ENCODE measurements at regions not wholly inside any gene's neighbourhood (a gene's known extent, or its start where the extent isn't known, plus 50 kb on each side); places are given as distances from the start of the nearest gene placed in this dataset.
"Not testable (repeated sequence)": the region's sequence is repeated elsewhere in the genome, so short reads cannot be mapped to it uniquely, and the experiment has no call there.

DNA sequence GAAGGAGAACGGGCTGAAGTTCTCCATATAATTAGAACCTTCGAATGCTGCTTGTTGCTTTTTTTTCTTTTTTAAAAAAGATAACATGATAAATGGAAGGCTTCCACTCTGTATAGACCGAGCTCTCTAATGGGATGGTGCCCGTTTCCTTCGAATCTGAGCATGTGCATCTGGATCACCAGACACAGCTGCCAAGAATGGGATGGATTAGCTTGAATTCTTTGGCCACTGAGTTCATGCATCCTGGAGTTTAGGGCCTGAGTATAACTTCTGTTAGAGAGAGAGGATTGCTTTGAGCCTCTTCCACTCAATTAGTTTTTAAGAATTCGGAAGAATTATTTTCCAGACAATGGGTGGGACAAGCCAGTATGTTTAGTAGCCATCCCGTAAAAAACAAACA is 93.7 kb upstream of the GDNF start:
- Histone ChIP-seq H3K4me3 (no peak overlapping the region), H3K9ac (no peak overlapping the region), H3K4me1 (no peaks in the 10 kb centered on the region), H3K9me3 (no peaks in the 10 kb centered on the region), H3K27ac (no peak overlapping the region), H3K27me3 (no peaks in the 10 kb centered on the region), H3K4me2 (no peak overlapping the region), H4K20me1 (no peaks in the 10 kb centered on the region), H3K36me3 (no peaks in the 10 kb centered on the region)
- TF ChIP-seq Cebpa-rat (IDR thresholded peaks at IDR 0.05), result no peak

DNA sequence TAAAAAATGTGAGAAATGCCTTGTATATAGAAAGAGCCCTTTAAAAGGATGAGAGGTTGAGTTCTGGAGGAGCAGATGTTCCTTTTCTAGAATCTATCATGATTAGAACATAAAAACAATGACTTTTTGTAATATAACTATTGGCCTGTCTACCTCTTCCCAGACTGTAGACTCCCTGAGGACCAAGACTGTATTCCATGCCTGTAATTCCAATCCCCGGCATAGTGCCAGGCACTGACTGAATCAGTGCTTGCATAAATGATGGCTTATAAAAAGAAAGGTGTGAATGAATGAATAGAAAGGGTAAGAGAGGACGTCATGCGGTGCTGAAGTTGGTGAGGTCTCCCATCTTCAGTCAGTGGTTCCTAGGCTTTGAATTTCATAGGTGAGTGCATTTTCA is 92.6 kb upstream of the GDNF start:
- H3K36me3 ChIP-seq, result no peaks in the 10 kb centered on the region
- no peak overlapping the region for H3K4me3 ChIP-seq
- no peak for TF ChIP-seq Cebpa-rat (IDR thresholded peaks at IDR 0.05)
- H3K4me1 ChIP-seq, result peaks cover under 1% of the 10 kb centered on the region
- H4K20me1 ChIP-seq, result no peaks in the 10 kb centered on the region
- no peaks in the 10 kb centered on the region for H3K27me3 ChIP-seq
- no peak overlapping the region for H3K4me2 ChIP-seq
- H3K27ac ChIP-seq, result no peak overlapping the region
- H3K9ac ChIP-seq, result no peak overlapping the region
- no peaks in the 10 kb centered on the region for H3K9me3 ChIP-seq

DNA sequence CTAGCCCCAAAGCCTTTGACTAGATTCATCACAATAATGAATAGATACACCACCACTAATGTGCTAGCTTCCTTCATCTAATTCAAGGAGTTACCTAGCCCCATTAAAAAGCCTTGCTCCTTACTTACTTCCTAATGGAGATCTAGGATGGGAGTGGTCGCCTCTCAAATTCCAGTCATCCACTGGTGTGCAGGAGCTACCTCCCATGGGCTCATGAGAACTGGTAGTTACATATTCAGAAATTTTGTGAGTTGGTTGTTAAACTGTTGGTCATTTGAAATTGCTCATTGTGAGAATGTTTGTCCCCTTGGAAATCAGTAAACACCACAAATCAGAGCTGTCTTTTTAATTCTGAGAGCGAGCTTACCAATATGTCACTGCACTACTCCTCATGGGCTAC is 91.7 kb upstream of the GDNF start:
- H3K4me2 ChIP-seq, result no peak overlapping the region
- no peaks in the 10 kb centered on the region for H3K9me3 ChIP-seq
- no peaks in the 10 kb centered on the region for H3K36me3 ChIP-seq
- H3K27ac ChIP-seq, result no peak overlapping the region
- no peaks in the 10 kb centered on the region for H3K27me3 ChIP-seq
- peaks cover 9% of the 10 kb centered on the region for H3K4me1 ChIP-seq
- no peak overlapping the region for H3K9ac ChIP-seq
- no peak overlapping the region for H3K4me3 ChIP-seq
- no peak for TF ChIP-seq Cebpa-rat (IDR thresholded peaks at IDR 0.05)
- H4K20me1 ChIP-seq, result no peaks in the 10 kb centered on the region

DNA sequence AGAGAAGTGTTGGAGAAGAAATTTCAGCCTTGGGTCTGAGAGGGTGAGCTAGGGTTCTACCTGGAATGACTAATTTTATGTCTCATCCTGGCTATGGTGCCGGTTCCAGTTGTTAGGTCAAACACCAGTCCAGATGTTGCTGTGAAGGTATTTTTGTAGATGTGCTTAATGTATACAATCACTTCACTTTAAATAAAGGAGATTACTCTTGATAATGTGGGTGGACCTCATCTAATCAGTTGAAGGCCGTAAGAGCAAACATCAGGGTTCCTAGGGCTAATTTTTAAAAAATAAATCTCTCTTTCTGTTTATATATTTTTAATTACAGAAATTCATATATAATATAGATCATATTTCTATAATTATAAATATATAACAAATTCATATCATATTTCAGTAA is 90.5 kb upstream of the GDNF start:
- H3K27ac ChIP-seq, result no peak overlapping the region
- no peaks in the 10 kb centered on the region for H3K27me3 ChIP-seq
- H3K4me3 ChIP-seq, result no peak overlapping the region
- no peaks in the 10 kb centered on the region for H3K9me3 ChIP-seq
- H3K4me2 ChIP-seq, result no peak overlapping the region
- H3K36me3 ChIP-seq, result no peaks in the 10 kb centered on the region
- no peak for TF ChIP-seq Cebpa-rat (IDR thresholded peaks at IDR 0.05)
- peaks cover 9% of the 10 kb centered on the region for H3K4me1 ChIP-seq
- H3K9ac ChIP-seq, result no peak overlapping the region
- H4K20me1 ChIP-seq, result no peaks in the 10 kb centered on the region

DNA sequence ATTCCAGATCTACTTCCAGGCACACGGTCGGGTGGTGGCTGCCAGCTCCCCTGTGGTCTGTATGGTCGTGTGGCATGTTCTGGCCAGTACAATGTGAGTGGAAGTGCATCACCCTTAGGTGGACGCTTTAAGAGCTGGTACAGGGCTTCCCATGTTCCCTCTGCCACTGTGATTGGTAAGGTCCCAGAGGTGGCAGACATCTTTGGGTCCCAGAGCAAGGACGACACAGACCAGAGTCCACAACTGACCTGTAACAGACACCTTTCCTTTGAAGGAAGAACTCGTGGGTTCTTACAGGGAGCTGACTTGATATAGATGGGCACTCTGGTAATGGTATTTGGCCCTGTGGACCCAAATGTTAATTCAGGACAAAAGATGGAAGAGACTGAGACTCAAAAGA is 90.0 kb upstream of the GDNF start:
- Histone ChIP-seq H3K4me1 (peaks cover 9% of the 10 kb centered on the region), H3K36me3 (no peaks in the 10 kb centered on the region), H3K9me3 (no peaks in the 10 kb centered on the region), H3K4me2 (no peak overlapping the region), H3K27me3 (no peaks in the 10 kb centered on the region), H3K27ac (no peak overlapping the region), H4K20me1 (no peaks in the 10 kb centered on the region), H3K4me3 (no peak overlapping the region), H3K9ac (no peak overlapping the region)
- TF ChIP-seq Cebpa-rat (IDR thresholded peaks at IDR 0.05), result no peak

DNA sequence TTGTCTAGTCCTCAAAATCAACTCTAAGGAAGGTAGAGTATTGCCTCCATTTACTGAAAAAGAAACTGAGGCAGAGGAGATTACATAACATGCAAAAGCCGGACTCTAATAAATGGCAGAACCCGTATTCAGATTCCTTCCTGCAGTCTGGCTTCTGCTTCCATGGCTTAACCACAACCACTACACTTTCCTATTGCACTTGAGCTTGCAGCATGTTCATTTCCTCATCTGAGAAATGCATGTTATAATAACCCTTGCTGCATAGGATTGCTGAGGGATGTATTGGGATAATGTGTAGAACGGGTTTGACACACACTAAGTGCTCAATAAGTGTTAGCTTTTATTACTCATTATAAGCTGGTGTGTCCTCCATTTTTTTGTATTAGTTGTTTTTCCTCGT is 87.9 kb upstream of the GDNF start:
- H3K27me3 ChIP-seq, H3K27ac ChIP-seq, H3K4me2 ChIP-seq, H3K36me3 ChIP-seq, H4K20me1 ChIP-seq, H3K9ac ChIP-seq, H3K4me3 ChIP-seq, H3K9me3 ChIP-seq, H3K4me1 ChIP-seq: not testable (repeated sequence)

DNA sequence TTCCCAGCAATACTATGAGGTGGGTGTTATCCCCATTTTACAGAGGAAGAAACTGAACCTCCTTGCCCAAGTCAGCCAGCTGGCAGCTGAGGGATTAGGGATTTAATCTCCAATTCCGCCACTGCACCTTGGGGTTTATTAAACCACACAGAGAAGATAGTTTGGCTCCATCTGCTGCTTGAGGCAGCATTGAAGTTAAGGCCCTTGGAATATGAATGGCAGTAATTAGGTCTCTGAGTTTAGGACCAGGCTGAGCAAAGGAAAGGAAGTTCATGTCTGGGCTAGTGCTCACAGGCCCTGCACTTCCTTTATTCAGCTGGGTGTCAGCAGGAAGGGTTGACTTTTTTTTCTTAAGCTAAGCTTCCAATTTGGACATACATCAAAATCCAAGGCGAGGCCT is 86.9 kb upstream of the GDNF start:
- Histone ChIP-seq H3K36me3 (no peaks in the 10 kb centered on the region), H4K20me1 (no peaks in the 10 kb centered on the region), H3K9ac (no peak overlapping the region), H3K27ac (no peak overlapping the region), H3K9me3 (no peaks in the 10 kb centered on the region), H3K4me1 (peaks cover 9% of the 10 kb centered on the region), H3K4me3 (no peak overlapping the region), H3K27me3 (no peaks in the 10 kb centered on the region), H3K4me2 (peak overlapping the region; percentile 19)
- TF ChIP-seq Cebpa-rat (IDR thresholded peaks at IDR 0.05), result no peak

DNA sequence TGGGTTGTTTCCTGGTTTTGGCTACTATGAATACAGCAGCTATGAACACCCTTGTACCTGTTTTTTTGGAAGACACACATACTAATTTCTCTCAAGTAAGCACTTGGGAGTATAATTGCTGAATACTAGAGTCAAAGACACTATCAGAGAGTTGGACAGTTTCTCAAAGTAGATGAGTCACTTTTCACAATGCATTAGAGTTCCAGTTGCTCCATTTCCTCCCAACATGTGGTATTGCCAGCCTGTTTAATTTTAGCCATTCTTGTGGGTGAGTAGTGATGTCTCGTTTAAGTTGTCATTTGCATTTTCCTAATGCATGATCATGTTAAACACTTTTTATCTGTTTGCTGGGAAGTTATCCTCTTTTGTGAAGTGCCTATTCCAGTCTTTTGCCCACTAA is 81.6 kb upstream of the GDNF start:
- H3K27me3 ChIP-seq, result no peaks in the 10 kb centered on the region
- H3K9ac ChIP-seq, result no peak overlapping the region
- no peaks in the 10 kb centered on the region for H3K9me3 ChIP-seq
- no peak overlapping the region for H3K4me3 ChIP-seq
- no peaks in the 10 kb centered on the region for H3K4me1 ChIP-seq
- no peak overlapping the region for H3K4me2 ChIP-seq
- no peaks in the 10 kb centered on the region for H4K20me1 ChIP-seq
- no peaks in the 10 kb centered on the region for H3K36me3 ChIP-seq
- TF ChIP-seq Cebpa-rat (IDR thresholded peaks at IDR 0.05), result no peak
- H3K27ac ChIP-seq, result no peak overlapping the region

DNA sequence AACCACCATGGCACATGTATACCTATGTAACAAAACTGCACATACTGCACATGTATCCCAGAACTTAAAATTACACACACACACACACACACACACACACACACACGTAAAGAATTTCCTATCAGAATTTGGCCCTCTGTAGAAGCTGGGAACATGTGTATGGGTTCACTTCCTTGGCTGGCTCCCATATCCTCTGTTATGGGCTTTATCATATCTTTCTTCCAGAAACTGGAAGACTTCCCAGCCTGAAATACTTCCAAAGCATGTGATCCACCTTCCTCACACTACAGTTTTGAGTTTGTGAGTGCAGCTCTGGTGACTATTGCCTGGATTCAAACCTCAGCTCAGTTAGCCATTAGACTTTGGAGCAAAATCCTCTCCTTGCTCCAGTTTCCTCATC is 78.6 kb upstream of the GDNF start:
- H3K27ac ChIP-seq, result no peak overlapping the region
- no peaks in the 10 kb centered on the region for H3K27me3 ChIP-seq
- H4K20me1 ChIP-seq, result no peaks in the 10 kb centered on the region
- H3K9me3 ChIP-seq, result no peaks in the 10 kb centered on the region
- no peak overlapping the region for H3K9ac ChIP-seq
- no peaks in the 10 kb centered on the region for H3K36me3 ChIP-seq
- H3K4me1 ChIP-seq, result no peaks in the 10 kb centered on the region
- no peak overlapping the region for H3K4me2 ChIP-seq
- no peak for TF ChIP-seq Cebpa-rat (IDR thresholded peaks at IDR 0.05)
- no peak overlapping the region for H3K4me3 ChIP-seq

DNA sequence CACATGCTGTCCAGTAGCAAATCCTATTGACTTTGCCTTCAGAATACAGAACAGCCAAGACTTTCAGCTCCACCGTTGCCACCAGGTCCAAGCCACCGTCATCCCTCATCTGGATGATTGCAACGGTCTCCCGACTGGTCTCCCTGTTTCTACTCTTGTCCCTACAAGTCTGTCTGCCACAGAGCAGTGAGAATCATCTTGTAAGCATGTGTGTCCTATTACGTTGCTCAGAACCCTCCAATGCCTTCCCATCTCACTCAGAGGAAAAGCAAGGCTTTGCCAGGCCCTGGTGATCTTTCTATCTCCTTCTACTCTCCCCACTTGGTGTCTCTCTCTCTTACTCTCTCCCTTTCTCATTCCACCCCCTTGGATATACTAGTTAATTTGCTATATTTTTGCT is 76.7 kb upstream of the GDNF start:
- H3K27me3 ChIP-seq, result no peaks in the 10 kb centered on the region
- TF ChIP-seq Cebpa-rat (IDR thresholded peaks at IDR 0.05), result no peak
- H3K9ac ChIP-seq, result no peak overlapping the region
- no peaks in the 10 kb centered on the region for H3K36me3 ChIP-seq
- H3K4me2 ChIP-seq, result no peak overlapping the region
- H3K9me3 ChIP-seq, result no peaks in the 10 kb centered on the region
- H3K4me1 ChIP-seq, result no peaks in the 10 kb centered on the region
- H3K27ac ChIP-seq, result no peak overlapping the region
- no peak overlapping the region for H3K4me3 ChIP-seq
- H4K20me1 ChIP-seq, result no peaks in the 10 kb centered on the region

DNA sequence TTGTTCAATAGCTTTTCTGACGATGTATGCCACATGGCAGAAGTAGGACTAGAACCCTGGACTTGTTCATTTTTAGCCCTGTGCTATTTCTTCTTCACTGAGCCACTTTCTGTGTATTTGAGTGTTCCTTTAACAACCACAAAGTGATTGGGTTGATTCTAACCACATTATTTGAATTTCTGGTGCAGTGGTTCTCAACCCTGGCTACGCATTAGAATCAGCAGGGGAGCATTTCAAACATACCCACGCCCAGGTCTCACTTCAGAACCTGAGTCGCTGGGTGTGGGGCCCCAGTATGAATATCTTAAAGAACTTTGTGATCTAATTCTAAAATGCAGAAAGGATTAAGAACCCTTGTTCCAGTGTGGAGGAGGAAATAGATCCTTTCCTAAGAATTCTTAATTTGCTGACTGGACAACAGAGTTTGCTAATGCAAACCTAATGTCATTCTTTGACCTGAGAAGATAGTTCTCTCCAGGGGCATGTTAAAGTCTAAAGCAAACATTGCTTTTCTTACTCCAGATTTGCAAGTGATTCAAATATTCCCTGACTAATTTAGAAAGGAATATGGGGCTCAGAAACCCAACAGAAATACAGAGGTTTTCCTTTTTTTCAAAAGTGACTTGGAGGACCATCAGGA is 75.4 kb upstream of the GDNF start:
- no peak overlapping the region for H3K27ac ChIP-seq
- H3K4me3 ChIP-seq, result no peak overlapping the region
- TF ChIP-seq Cebpa-rat (IDR thresholded peaks at IDR 0.05), result no peak
- H3K27me3 ChIP-seq, result no peaks in the 10 kb centered on the region
- H3K4me1 ChIP-seq, result peaks cover 3% of the 10 kb centered on the region
- no peaks in the 10 kb centered on the region for H3K36me3 ChIP-seq
- no peak overlapping the region for H3K9ac ChIP-seq
- no peak overlapping the region for H3K4me2 ChIP-seq
- H3K9me3 ChIP-seq, result no peaks in the 10 kb centered on the region
- H4K20me1 ChIP-seq, result no peaks in the 10 kb centered on the region

DNA sequence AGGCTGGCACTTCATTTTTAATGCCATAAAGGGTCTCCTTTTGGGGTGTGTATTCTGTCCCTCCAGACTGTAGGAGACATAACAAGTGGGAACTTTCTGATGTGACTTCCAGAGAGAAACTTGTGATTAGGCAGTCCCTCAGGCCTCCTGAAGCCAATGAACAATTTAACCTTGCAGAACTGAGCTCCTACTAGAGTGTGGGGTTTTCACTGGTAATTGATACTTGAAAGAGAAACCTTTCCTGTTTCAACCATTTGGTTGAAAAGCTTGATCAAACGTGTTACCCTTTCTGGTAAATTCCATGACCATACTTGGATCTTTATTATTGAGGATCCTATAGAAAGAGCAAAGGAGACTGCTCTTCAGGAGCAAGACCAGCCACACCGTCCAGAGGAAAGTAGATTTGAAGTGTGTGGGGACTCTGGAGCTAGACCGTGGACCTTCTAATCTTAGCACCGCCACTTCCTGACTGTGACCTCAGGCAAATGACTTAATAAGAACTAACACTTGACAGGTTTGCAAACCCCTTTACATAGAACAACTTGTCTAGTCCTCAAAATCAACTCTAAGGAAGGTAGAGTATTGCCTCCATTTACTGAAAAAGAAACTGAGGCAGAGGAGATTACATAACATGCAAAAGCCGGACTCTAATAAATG is 69.9 kb upstream of the GDNF start:
- Histone ChIP-seq H3K4me2 (peak overlapping the region; percentile 50), H3K4me1 (peaks cover 12% of the 10 kb centered on the region)
- H4K20me1 ChIP-seq, H3K36me3 ChIP-seq, H3K4me3 ChIP-seq, H3K9me3 ChIP-seq, H3K27me3 ChIP-seq, H3K27ac ChIP-seq, H3K9ac ChIP-seq: not testable (repeated sequence)

Data from BLaER1 (cell line).